ENCODE measurements at regions not wholly inside any gene's neighbourhood (a gene's known extent, or its start where the extent isn't known, plus 50 kb on each side); places are given as distances from the start of the nearest gene placed in this dataset.

DNA sequence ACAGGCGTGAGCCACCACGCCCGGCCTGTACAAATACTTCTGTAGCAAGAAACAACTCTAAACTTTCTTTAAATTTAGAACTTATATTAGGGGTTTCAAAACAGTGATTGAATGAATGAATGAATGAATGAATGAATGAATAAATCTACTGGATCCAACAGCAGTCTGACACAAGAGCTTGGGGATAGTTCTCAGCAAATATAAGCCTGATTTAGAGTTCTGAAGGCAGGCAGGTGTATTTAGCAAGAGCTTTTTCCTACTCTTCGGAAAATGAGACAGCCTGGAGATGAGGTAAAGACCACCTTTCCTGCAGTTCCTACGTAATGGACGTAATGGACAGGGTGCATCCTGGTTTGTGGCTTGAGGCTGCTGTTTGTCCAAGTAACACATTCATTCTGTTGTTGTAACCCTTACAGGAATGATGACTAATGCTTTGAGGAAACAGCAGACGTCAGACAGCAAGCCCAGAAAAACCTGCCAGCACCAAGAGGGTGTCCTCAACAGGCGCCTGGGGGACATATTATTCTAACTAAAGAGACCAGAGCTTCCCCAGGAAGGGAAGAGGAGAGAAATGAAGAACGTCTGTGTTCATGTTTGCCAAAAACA lies 277.4 kb upstream of the SOX5 start:
- DNase-seq (ENCODE audit: low read depth in 2 of 2) = no peak

DNA sequence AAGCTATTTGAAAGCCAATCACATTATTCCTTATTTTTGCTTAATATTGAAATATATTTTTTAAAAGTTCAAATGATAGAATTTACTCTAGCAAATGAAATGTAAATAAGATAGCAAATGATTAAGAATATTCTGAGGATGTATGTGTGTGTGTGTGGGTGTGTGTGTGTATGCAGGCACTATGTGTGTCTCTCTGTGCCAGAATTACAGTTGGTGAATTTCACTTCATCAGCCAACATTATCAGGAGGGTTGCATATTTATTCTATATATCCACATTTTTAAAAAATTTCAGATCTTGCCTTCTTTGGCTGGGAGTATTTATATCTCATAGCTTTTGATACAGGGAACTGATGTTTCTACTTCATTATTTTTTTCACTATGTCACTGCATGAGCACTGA lies 274.9 kb upstream of the SOX5 start:
- no peak for DNase-seq (ENCODE audit: low read depth in 2 of 2)

DNA sequence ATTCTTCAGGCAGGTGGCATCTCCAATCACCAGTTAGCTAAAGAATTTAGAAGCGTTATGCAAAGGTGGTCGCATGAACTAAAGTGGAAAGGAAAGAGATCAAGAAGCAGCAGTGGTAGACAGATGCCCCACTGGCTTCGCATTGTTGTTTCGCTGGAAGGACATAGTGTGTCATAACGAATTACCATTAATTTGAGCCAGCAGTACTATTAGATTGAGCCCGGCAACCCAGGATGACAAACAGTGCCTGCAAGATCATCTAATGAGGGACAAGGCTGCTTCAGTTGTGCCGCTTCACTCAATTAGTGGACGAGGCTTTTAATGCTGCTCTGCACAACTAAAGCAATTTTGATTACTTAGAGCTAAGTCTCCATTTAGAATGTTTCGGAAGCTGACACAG lies 274.5 kb upstream of the SOX5 start:
- DNase-seq (ENCODE audit: low read depth in 2 of 2) = no peak

DNA sequence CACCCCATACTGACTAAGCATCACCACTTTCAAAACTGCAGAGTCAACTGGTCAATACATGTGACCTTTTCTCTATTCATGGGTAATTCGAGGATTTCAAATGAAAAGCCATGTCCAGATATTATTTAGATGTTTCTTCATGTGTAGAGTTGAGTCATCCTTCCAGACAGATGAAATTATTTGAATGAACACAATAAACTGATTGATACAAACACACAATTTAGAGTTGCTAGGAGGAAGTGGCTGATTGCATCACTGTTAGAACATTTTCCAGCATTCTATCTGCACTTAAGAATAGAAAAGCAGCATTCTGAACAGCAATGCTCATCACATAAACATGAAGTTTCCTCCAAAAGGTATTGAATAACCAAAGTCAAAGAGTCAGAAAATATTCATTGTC lies 273.5 kb upstream of the SOX5 start:
- DNase-seq (ENCODE audit: low read depth in 2 of 2) = no peak

DNA sequence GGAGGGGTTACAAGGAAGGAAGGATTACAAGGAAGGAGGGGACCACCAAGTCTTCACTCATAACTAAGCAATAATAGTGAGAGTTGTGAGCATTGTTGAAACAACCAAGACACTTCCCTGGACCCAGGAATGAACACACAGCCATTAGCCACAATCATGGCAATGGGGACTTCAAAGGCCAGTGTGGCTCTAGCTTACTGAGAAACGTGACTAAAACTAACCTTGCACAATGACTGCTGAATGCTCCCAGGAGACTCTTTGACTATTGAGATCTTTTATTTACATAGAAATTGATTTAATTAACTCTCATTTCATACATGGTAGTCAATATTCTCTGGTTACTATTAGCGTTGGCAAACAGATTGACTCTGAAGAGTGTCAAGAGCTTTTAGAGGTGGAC lies 263.0 kb upstream of the SOX5 start:
- DNase-seq (ENCODE audit: low read depth in 2 of 2) = no peak

DNA sequence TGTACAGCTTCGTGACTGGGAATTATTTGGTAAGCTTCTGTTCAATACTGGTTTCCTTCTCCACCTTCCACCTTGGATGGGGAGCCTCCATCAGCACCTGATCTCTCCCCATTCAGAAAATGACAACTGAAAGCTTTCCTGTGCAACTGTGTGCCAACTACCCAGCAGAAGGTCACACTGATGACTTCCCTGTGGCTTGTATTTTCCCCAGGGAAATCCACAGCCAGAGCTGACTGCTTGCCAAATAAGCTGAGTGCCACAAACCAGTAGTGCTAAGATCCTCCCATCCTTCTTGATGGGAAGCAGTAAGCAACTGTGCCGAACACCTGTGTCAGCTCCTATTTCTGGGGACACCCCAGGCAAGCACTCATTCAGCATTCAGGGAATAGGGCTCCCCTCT lies 257.2 kb upstream of the SOX5 start:
- DNase-seq (ENCODE audit: low read depth in 2 of 2) = no peak

DNA sequence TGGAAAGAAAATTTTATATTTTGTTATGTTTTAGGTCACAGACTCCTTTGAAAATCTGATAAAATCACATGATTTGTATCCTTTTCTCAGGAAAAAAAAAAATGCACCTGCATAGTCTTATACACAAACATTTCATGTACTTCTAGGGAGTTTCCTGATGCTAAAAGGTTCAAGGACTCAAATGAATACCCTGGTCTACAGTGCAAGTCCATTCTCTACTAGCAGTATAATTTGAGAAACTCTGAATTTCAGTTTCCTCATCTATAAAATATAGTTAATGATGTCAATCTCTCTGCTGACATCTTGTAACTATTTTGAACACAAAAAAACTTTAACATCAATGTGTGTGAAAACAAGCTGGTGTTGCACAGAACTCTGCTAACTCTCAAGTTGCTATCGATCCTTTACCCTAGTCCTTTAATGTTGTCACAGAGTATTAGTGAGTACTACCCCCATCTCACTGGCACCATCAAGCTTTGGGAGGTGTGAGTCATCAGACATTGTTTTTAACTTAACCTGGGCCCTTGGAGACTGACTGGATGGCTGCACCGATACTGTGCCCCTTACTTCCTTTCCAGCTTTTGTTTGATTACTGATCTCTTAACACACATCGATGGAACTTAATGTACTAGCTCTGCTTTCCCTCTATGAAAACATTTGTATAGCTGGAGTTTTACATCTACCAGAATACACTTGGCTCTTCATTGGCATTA lies 251.9 kb upstream of the SOX5 start:
- DNase-seq (ENCODE audit: low read depth in 2 of 2) = no peak

DNA sequence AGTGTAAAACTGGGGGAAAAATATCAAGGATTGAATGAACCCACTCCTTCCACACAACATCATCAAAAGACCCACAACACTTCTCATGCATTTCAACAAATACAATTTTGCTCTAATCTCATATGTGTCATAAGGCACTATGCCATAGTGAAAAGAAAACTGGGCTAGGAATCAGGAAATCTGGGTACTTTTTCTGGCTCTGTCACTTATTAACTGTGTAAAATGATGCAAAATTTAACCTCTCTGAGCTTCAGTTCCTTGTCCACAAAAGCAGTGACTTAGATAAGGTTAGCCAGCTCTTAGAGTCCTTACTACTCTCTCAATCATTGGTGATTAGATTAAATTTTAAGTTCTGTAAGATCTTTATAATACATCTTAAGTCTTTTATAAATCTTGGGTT lies 250.5 kb upstream of the SOX5 start:
- no peak for DNase-seq (ENCODE audit: low read depth in 2 of 2)

DNA sequence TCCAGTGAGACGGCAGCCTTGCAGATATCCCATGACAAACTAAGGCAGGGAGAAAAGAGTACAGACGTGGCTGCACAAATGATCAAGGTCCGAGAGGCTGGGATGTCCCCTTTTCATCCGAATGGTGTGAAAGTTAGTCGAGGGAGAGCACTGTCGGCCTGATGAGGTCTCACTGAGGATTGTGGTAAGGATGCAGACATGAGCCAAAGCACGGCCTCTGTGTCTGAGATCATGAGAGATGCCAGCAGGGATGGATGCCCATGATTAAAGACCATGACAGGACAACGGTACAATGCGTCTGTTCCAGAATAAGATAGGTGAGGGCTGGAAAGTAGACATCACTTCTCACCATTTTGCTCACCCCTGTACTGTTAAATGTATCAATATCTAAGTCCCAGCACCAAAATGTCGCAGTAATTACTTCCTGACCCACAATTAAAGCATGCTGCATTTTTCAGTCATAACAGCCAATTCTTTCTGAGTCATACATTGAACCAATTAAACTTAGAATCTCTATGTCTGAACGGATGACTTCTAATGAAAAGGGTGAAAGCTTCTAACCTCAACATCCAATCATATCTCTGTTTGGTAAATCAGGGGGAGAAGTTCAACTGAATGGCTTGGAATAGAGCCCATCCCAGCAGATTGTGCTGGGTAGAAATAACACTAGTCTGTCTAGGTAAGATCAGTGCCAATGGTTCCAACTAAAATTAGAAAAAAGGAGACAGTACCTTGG lies 249.6 kb upstream of the SOX5 start:
- no peak for DNase-seq (ENCODE audit: low read depth in 2 of 2)

DNA sequence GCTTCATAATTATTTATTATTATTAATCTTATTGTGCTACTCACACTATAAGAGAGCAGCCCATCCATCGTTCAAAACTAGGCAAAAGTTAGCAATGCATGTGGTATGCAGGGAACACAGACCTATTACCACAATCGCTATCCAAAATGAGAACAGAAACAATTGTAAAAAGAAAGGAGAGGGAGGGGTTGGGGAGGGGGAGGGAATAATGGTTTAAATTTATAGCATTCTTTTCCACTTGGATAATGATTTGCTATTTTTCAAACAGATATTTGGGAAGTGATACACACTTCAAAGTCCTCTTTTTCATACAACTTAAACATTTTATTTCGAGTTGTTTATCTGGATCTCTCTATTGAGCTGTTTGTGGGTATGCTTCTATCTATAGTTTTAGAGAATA lies 248.6 kb upstream of the SOX5 start:
- no peak for DNase-seq (ENCODE audit: low read depth in 2 of 2)

DNA sequence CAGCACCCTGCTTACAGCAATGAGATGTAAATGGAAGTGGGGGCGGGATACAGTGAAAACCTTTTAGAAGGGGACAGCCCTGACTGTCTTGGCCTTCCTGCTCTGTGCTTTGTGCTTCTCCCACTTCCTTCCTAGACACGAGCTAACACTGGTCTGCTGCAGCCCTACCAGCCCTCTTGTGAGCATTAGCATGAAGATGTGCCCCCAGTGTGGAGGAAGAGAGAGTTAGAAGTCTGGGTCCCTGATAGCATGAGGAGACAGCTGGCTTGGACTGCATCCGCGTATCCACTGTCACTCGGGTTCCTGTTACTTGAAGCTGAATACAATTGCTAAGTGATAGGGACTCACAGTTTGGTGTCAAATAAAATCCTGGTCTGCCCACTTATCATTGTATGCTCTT lies 248.1 kb upstream of the SOX5 start:
- DNase-seq (ENCODE audit: low read depth in 2 of 2) = no peak

DNA sequence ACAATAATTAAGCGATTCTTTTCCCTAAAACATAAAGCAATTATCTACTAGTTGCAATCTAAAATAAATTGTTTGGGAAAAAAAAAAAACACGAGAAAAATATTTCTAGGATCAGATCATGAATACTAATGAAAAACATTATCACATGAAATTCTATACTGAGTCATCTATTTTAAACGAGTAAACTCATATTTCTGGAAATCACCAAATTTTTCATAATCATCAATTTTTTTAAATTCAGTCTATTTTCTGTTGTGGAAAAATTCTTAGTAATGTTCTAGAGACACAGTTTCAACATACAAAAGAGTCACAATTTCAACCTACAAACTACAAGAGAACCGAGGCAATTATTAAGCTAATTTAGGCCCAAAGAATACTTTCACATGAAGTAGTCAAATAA lies 245.6 kb upstream of the SOX5 start:
- DNase-seq (ENCODE audit: low read depth in 2 of 2) = no peak

DNA sequence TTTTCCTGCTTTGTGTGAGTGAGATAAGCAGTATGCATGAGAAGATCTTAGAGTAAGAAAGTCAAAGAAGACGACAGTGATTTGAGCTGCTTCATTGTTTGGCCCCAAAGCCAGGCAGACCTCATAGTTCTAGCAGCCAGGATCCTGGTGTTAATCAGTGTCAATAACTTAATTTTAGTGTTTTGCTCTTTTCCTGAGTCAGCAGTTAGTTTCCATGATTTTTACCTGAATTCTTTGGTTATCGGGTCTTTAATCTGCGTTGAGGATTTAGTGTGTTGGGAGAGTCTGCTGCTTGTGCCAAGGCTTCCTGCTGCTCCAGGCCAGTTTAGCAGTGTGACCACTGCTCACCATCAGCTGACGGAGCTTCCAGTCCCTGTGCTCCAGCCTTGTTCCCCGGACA lies 241.6 kb upstream of the SOX5 start:
- no peak for DNase-seq (ENCODE audit: low read depth in 2 of 2)

DNA sequence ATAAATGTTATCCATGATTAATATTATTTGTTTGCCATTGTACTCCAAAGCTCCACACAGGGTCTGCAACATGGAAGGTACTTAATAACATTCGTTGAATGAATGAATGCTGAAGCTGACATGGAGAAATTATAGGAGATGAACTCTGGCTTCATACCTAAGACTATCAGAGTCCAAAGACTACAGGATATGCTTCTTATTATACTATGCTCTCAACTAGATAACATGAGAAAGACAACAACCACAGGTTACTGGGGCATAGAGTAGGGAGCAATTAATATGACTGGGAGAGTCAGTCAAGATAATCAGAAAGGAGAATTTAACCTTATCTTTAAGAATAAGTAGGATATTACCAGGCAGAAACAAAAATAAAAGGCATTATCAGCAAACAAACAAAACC lies 236.3 kb upstream of the SOX5 start:
- DNase-seq (ENCODE audit: low read depth in 2 of 2) = no peak

DNA sequence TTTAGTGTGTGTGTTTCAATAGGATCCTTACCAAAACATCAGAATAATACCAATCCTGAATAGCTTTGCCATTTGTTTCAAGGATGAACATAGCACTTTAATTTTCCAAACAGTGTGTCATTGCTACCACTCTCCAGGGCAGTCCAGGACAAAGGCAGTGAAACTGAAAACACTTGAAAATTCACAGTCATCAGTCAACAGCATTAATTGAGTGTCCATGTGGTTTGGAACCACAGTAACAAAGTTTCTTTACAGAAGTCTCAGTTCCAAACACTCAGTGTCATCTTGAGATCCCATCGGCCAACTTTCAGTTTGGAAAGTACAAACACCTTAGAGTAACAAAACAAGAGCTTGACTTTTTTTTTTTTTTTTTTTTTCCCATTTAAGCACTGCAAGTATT lies 228.4 kb upstream of the SOX5 start:
- no peak for DNase-seq (ENCODE audit: low read depth in 2 of 2)

DNA sequence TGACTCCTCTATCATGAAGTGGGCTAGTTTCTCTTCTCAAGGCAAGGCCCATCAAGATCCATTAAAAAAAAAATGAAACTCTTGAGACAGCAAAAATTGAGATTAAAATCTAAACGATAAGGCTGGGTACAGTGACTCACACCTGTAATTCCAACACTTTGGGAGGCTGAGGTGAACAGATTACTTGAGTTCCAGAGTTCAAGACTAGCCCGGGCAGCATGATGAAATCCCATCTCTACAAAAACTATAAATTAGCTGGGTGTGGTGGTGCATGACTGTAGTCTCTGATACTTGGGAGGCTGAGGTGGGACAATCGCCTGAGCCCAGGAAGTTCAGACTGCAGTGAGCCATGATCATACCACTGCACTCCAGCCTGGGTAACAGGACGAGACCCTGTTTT lies 226.5 kb upstream of the SOX5 start:
- no peak for DNase-seq (ENCODE audit: low read depth in 2 of 2)

DNA sequence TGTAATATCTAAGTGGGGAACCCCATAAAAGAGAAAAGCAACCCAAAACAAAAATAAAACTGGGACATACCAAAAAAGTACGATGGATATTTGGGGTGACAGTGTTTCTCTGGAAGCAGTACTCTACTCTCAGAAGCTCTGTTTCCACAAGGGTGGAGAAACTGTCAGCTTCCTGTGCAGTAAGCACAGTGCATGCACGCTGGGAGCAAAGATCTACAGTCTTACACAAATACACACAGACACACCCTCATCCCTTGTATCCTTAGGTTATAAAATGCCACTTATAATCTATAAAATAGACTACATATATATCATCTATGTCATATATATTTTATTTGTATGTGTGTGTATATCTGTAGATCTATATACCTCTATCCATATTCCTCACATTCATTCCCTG lies 225.8 kb upstream of the SOX5 start:
- DNase-seq (ENCODE audit: low read depth in 2 of 2) = no peak

DNA sequence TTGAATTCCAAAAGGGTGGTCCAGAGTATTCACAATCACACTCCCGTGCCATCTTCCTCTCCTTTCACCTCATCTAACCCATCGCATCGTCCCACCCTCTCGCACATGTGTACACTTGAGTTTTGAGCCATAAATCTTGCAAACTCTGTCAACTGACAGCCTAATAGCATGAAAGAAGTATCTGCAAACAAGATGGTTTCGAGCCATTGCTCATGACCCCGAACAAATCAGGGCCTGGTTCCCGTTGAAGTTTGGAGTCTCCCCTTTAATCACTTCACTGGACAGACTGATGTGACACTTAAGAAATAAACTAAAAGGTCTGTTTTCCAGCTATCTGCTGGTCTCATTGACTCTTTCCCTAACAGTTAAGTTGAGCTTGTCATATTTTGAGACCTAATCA lies 223.6 kb upstream of the SOX5 start:
- no peak for DNase-seq (ENCODE audit: low read depth in 2 of 2)

DNA sequence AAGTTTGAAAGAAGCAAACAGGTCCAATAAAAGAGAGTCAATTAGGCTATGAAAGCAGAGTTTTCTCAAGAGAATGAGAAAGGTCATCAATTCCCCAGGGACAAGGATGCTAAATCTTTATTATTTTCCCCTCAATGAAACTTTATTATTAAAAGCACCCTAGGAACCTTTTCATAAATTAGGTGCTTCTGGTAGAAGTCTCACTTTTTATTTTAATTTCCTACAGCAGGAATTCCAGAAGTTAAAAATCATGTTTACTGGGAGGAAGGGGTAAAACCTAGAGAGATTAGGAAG lies 223.2 kb upstream of the SOX5 start:
- no peak for DNase-seq (ENCODE audit: low read depth in 2 of 2)

DNA sequence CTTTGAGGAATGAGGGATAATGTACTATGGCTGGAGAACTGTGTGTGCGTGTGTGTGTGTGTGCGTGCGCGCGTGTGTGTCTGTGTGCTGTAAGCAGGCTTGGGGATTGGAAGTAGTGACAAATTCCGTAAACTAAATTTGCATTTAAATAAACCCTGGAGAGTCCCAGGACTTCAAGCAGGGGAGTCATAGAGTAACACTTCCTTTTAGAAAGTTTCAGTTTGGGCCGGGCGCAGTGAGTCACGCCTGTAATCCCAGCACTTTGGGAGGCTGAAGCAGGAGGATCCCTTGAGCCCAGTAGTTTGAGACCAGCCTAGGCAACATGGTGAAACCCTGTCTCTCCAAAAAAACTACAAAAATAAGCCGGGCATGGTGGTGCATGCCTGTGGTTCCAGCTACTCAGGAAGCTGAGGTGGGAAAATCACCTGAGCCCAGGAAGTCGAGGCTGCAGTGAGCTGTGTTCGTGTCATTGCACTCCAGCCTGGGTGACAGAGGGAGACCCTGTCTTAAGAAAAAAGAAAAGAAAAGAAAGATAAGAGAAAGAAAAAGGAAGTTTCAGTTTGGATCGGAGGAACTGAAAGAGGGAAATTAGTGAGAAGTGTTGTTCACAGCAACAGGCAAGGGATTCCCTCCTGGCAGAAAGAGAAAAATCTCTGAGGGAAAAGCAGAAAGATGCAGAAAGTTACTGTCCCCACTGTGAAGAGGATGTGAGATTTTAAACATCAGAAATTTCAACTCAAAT lies 222.7 kb upstream of the SOX5 start:
- DNase-seq (ENCODE audit: low read depth in 2 of 2) = no peak

DNA sequence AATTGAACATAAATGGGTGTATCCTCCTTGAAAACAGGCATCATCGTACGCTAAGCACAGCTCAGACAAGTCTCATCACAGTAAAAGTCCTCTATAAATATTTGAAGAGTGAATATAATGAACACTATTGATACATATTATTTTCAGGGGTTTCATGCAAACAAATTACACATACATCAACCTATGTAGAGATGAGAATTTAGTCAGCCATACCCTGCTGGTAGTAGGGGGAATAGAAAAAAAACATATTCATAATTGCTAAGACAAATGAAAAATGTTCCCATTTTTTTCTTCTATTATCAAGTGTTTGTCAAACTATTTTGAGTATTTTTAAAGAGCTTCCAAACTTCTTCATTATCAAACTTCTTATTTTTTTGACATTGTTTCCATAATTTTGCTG lies 205.6 kb upstream of the SOX5 start:
- DNase-seq (ENCODE audit: low read depth in 2 of 2) = no peak

DNA sequence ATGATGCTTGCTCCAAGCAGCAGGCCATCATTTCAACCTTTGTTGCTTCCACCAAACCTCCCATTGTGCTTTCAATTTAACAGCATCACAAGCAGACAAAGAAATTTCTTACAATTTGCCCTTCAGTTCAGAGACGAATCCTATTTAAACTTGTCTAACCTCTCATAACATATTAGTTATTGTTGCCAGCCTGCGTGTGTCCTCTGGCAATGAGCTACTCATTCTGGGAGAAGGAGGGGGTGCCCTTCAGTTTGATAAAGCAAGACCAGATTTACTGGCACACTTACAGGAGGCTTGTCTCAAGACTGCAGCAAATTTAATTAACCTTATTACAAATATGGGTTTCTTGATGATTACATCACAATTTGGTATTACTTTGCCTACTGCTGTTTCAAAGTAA lies 203.6 kb upstream of the SOX5 start:
- no peak for DNase-seq (ENCODE audit: low read depth in 2 of 2)

DNA sequence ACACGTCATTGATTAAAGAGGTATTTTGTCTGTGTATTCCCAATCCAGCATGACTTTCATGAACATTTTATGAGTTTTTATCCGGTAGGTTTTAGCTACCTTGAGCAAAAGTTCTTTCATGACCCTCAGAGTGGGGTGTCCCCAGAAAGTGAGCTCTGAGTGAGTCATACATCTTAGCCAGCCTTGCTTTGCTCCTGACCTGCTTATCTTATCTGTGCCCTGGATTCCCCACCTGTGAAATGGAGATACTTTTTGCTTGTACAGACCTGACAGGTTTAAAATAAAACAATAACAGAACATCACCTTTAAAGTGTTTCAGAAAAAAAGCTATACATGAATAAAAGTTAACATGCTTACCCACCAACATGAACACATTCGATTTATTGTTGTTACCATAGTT lies 202.8 kb upstream of the SOX5 start:
- DNase-seq (ENCODE audit: low read depth in 2 of 2) = no peak
